ENCODE measurements at regions not wholly inside any gene's neighbourhood (a gene's known extent, or its start where the extent isn't known, plus 50 kb on each side); places are given as distances from the start of the nearest gene placed in this dataset.

GRCh38 chr6:109296452-109296851, 85.8 kb downstream of the CD164 start (continued):
- TF ChIP-seq GMEB1 (CRISPR knock-in tag; IDR thresholded peaks at IDR 0.05) (0 out of 2 replicates have a peak, but pooled peaks have one; percentile 27), ZFP30 (CRISPR knock-in tag; IDR thresholded peaks at IDR 0.05; ENCODE audit: borderline replicate concordance) (no peak), NCOA6 (IDR thresholded peaks at IDR 0.05) (no peak)

GRCh38 chr6:109295774-109296156, 86.5 kb downstream of the CD164 start:
- H3K79me2 ChIP-seq (ENCODE audit: control insufficient read depth, insufficient read depth, low read length) = no peaks in the 10 kb centered on the region
- ATAC-seq = no peak
- no peak overlapping the region for H3K27ac ChIP-seq (ENCODE audit: extremely low read depth, low read depth, low read length)
- no peaks in the 10 kb centered on the region for H3K9me3 ChIP-seq (replicated peaks; ENCODE audit: control insufficient read depth, insufficient read depth, low read depth, low read length)
- ChIA-PET CTCF (ENCODE audit: low intra/inter-chr PET ratio) (no interaction called here), POLR2A (interaction anchor here (1.0 to 1.3 kb wide), 4 partner anchors 9 to 82 kb away, joined by 3 to 6 read pairs (median 4); no protein-coding TSS in a partner anchor)
- no peak overlapping the region for H3K4me3 ChIP-seq
- peak overlapping the region; percentile 3; the same call in 1 of the 2 replicates for H2AFZ ChIP-seq (ENCODE audit: low read depth, low read length)
- intact Hi-C loops (cut with micrococcal nuclease) = loop anchor here (5.0 kb wide), 1 partner anchor 198 kb away; the partner anchor contains the start of gene CEP57L1
- in situ Hi-C loops (cut with MboI) = no loop called here
- H3K4me1 ChIP-seq (replicated peaks in 1 of 2; ENCODE audit: control insufficient read depth in 2 of 2, insufficient read depth in 2 of 2, low read length in 2 of 2) = peaks cover 19 to 69% of the 10 kb centered on the region in 2 experiments
- no TSS peak for BruUV-seq (replicated peaks)
- H3K27me3 ChIP-seq (ENCODE audit: control insufficient read depth in 2 of 2, insufficient read depth in 2 of 2, low read length in 2 of 2) = no peaks in the 10 kb centered on the region
- no peaks in the 10 kb centered on the region for H4K20me1 ChIP-seq (replicated peaks; ENCODE audit: control insufficient read depth, insufficient read depth, low read length)
- H3K9ac ChIP-seq (ENCODE audit: insufficient read depth in 1 of 2, low read depth in 2 of 2, low read length in 2 of 2) = no peak overlapping the region; a peak in 1 of 4 replicates
- WGBS (ENCODE audit: insufficient coverage, low coverage, missing lambda C conversion rate) = 48% methylated on average over 3 of the region's 3 CpGs
- H3K4me2 ChIP-seq (ENCODE audit: insufficient read depth, low read length) = no peak overlapping the region
- no peaks in the 10 kb centered on the region for H3K9me1 ChIP-seq (ENCODE audit: control insufficient read depth, insufficient read depth, low read length)
- H3K36me3 ChIP-seq (ENCODE audit: control insufficient read depth, insufficient read depth, low read length) = no peaks in the 10 kb centered on the region
- DNase-seq (ENCODE audit: extremely low read depth in 1 of 4, low spot score in 3 of 4) = no peak
- no peak for FAIRE-seq
- TF ChIP-seq BHLHE40 (IDR thresholded peaks at IDR 0.05; ENCODE audit: low read length) = no peak
- no peak for TF ChIP-seq RBM39 (optimal IDR thresholded peaks at IDR 0.05; ENCODE audit: low read depth, low read length)
- no peak for TF ChIP-seq ZNF143 (CRISPR knock-in tag; IDR thresholded peaks at IDR 0.05)
- no peak for TF ChIP-seq HOXB6 (CRISPR knock-in tag; IDR thresholded peaks at IDR 0.05; ENCODE audit: borderline replicate concordance)
- TF ChIP-seq POLR3A (IDR thresholded peaks at IDR 0.05; ENCODE audit: borderline replicate concordance, extremely low read depth, insufficient read depth, insufficient read length) = no peak
- peak; percentile 81; the same call in 1 of the 2 replicates for TF ChIP-seq BCOR (IDR thresholded peaks at IDR 0.05)
- peak; percentile 94 for TF ChIP-seq RBM25 (IDR thresholded peaks at IDR 0.05; ENCODE audit: low read depth, low read length, severe bottlenecking)
- TF ChIP-seq ESRRA (IDR thresholded peaks at IDR 0.05; ENCODE audit: borderline replicate concordance, low read depth) = no peak
- TF ChIP-seq KDM1A (IDR thresholded peaks at IDR 0.05) = peak; percentile 42 to 48; a peak in 3 of 4 replicates
- TF ChIP-seq ZNF592 (IDR thresholded peaks at IDR 0.05) = 0 out of 2 replicates have a peak, but pooled peaks have one; percentile 11
- no peak for TF ChIP-seq CEBPG (CRISPR knock-in tag; IDR thresholded peaks at IDR 0.05)
- TF ChIP-seq CEBPG (tag; conservative IDR thresholded peaks at IDR 0.05 in 1 of 2, IDR thresholded peaks at IDR 0.05 in 1 of 2) = no peak
- no peak for TF ChIP-seq BDP1 (IDR thresholded peaks at IDR 0.05; ENCODE audit: insufficient read depth, insufficient read length)
- peak; percentile 43; the same call in 1 of the 2 replicates for TF ChIP-seq HDAC2 (IDR thresholded peaks at IDR 0.05)
- TF ChIP-seq ARID1B (IDR thresholded peaks at IDR 0.05) = peak; percentile 4; the same call in 1 of the 2 replicates

Measured in K562 (cell line).